Mesendoderm (in vitro differentiated cells): ENCODE measurements at regions not wholly inside any gene's neighbourhood (a gene's known extent, or its start where the extent isn't known, plus 50 kb on each side); places are given as distances from the start of the nearest gene placed in this dataset.

Source experiments
- DNase-seq: peaks from one replicate; pipeline ENCODE4 v3.0.0; 2013
- H2AK5ac ChIP-seq: 2 replicates; pipeline ENCODE4 v1.6.1; 2013; ENCODE audit warnings: low read length, inconsistent platforms
- H2BK120ac ChIP-seq: 2 replicates; pipeline ENCODE4 v1.6.1; 2013; ENCODE audit warnings: low read depth, mild to moderate bottlenecking, low read length, moderate library complexity, mixed read lengths
- H2BK15ac ChIP-seq: replicated peaks from 2 replicates; pipeline ENCODE4 v1.6.1; 2013; ENCODE audit warnings: low read depth, mild to moderate bottlenecking, moderate library complexity
- H2BK5ac ChIP-seq: 2 replicates; pipeline ENCODE4 v1.6.1; 2013; ENCODE audit warnings: low read length, inconsistent platforms
- H3K18ac ChIP-seq: 2 replicates; pipeline ENCODE4 v1.6.1; 2013; ENCODE audit warnings: mild to moderate bottlenecking, low read length, mixed read lengths
- H3K23ac ChIP-seq: one replicate; pipeline ENCODE4 v1.6.1; 2013; ENCODE audit warnings: low read length
- H3K27ac ChIP-seq: 2 replicates; pipeline ENCODE4 v1.5.1; 2013; ENCODE audit warnings: low read depth, mild to moderate bottlenecking, inconsistent platforms, low read length, moderate library complexity
- H3K27me3 ChIP-seq: 2 replicates; pipeline ENCODE4 v1.6.1; 2013; ENCODE audit warnings: low read length, control low read depth, mild to moderate bottlenecking, inconsistent platforms; ENCODE audit not compliant: insufficient read depth, poor library complexity
- H3K36me3 ChIP-seq: 2 replicates; pipeline ENCODE4 v1.6.1; 2013; ENCODE audit warnings: low read length, inconsistent platforms; ENCODE audit not compliant: control insufficient read depth, insufficient read depth
- H3K4ac ChIP-seq: one replicate; pipeline ENCODE4 v1.6.1; 2013; ENCODE audit warnings: low read depth, mild to moderate bottlenecking, low read length, moderate library complexity
- H3K4me1 ChIP-seq: 2 replicates; pipeline ENCODE4 v1.6.1; 2013; ENCODE audit warnings: low read depth, low read length, inconsistent platforms; ENCODE audit not compliant: control insufficient read depth
- H3K4me2 ChIP-seq: 2 replicates; pipeline ENCODE4 v1.6.1; 2013; ENCODE audit warnings: low read length
- H3K4me3 ChIP-seq: 2 replicates; pipeline ENCODE4 v1.5.1; 2013; ENCODE audit warnings: mild to moderate bottlenecking, low read length
- H3K56ac ChIP-seq: one replicate; pipeline ENCODE4 v1.6.1; 2013; ENCODE audit warnings: low read length
- H3K79me1 ChIP-seq: 2 replicates; pipeline ENCODE4 v1.6.1; 2013; ENCODE audit warnings: low read length, inconsistent platforms
- H3K79me2 ChIP-seq: 2 replicates; pipeline ENCODE4 v1.6.1; 2013; ENCODE audit warnings: mild to moderate bottlenecking, low read length; ENCODE audit not compliant: control insufficient read depth, insufficient read depth
- H3K9ac ChIP-seq: 2 replicates; pipeline ENCODE4 v1.6.1; 2013; ENCODE audit warnings: low read length, inconsistent platforms
- H4K5ac ChIP-seq: one replicate; pipeline ENCODE4 v1.6.1; 2013; ENCODE audit warnings: low read length
- H4K8ac ChIP-seq: one replicate; pipeline ENCODE4 v1.6.1; 2013; ENCODE audit warnings: low read depth, mild to moderate bottlenecking, control low read depth, low read length, moderate library complexity
- WGBS: extraction: QIAGEN DNeasy Blood & Tissue Kit; methylation state at CpG from one replicate; pipeline ENCODE4 v1.1.7; 2013; ENCODE audit warnings: low lambda C conversion rate, missing lambda C conversion rate; ENCODE audit not compliant: insufficient coverage; ENCODE audit errors: extremely low coverage; 5-methylcytosine and 5-hydroxymethylcytosine counted together

- H3K4me2 ChIP-seq, result no peak overlapping the region
- no peaks in the 10 kb centered on the region for H3K36me3 ChIP-seq
- H3K4ac ChIP-seq, result no peak overlapping the region
- no peaks in the 10 kb centered on the region for H3K79me1 ChIP-seq
- no peak overlapping the region for H3K4me3 ChIP-seq
- H3K56ac ChIP-seq, result peak overlapping the region; percentile 57
- no peak overlapping the region for H3K9ac ChIP-seq
- no peak overlapping the region for H2AK5ac ChIP-seq
- no peak overlapping the region for H2BK120ac ChIP-seq
- H2BK5ac ChIP-seq, result no peak overlapping the region
- no peak overlapping the region for H2BK15ac ChIP-seq
- H3K79me2 ChIP-seq, result no peaks in the 10 kb centered on the region
- DNase-seq, result peak; percentile 43
- no CpG with 5 or more reads among the region's 13 CpGs for WGBS
- no peak overlapping the region for H3K27ac ChIP-seq
- peaks cover 11% of the 10 kb centered on the region for H3K4me1 ChIP-seq
- no peaks in the 10 kb centered on the region for H3K27me3 ChIP-seq
- no peak overlapping the region for H4K8ac ChIP-seq
- no peak overlapping the region for H3K18ac ChIP-seq
- H4K5ac ChIP-seq, result no peak overlapping the region
- no peak overlapping the region for H3K23ac ChIP-seq
These were observed 68.8 kb upstream of the DLG1 start for GRCh38 chr3:197367081-197367780.

- no peak for DNase-seq
- Histone ChIP-seq H3K4me2 (no peak overlapping the region), H3K27ac (no peak overlapping the region), H3K9ac (no peak overlapping the region), H3K4me1 (peaks cover 11% of the 10 kb centered on the region), H2BK15ac (no peak overlapping the region), H2BK5ac (no peak overlapping the region), H3K23ac (no peak overlapping the region), H2AK5ac (no peak overlapping the region), H3K36me3 (no peaks in the 10 kb centered on the region), H3K56ac (no peak overlapping the region), H3K4ac (no peak overlapping the region), H3K18ac (no peak overlapping the region), H2BK120ac (no peak overlapping the region), H3K27me3 (no peaks in the 10 kb centered on the region), H3K79me2 (no peaks in the 10 kb centered on the region), H4K5ac (no peak overlapping the region), H3K79me1 (no peaks in the 10 kb centered on the region), H3K4me3 (no peak overlapping the region), H4K8ac (no peak overlapping the region)
- no CpG with 5 or more reads among the region's 13 CpGs for WGBS
These were observed 68.1 kb upstream of the DLG1 start for GRCh38 chr3:197366301-197367044.

GRCh38 chr3:197365586-197365985 is 67.2 kb upstream of the DLG1 start:
- no peaks in the 10 kb centered on the region for H3K79me2 ChIP-seq
- no peak overlapping the region for H4K5ac ChIP-seq
- no peak overlapping the region for H3K56ac ChIP-seq
- H3K27ac ChIP-seq, result no peak overlapping the region
- no peaks in the 10 kb centered on the region for H3K79me1 ChIP-seq
- no peaks in the 10 kb centered on the region for H3K27me3 ChIP-seq
- H4K8ac ChIP-seq, result no peak overlapping the region
- H3K4me3 ChIP-seq, result no peak overlapping the region
- H3K36me3 ChIP-seq, result no peaks in the 10 kb centered on the region
- H3K4me1 ChIP-seq, result peaks cover 11% of the 10 kb centered on the region
- no peak overlapping the region for H3K4ac ChIP-seq
- no peak overlapping the region for H3K18ac ChIP-seq
- no peak overlapping the region for H2BK120ac ChIP-seq
- no peak overlapping the region for H3K9ac ChIP-seq
- H3K4me2 ChIP-seq, result no peak overlapping the region
- H2AK5ac ChIP-seq, result no peak overlapping the region
- no peak overlapping the region for H2BK15ac ChIP-seq
- no peak overlapping the region for H3K23ac ChIP-seq
- no CpG with 5 or more reads among the region's 4 CpGs for WGBS
- no peak for DNase-seq
- H2BK5ac ChIP-seq, result no peak overlapping the region

- WGBS, result no CpG with 5 or more reads among the region's 9 CpGs
- H3K4me2 ChIP-seq, result no peak overlapping the region
- no peaks in the 10 kb centered on the region for H3K79me2 ChIP-seq
- DNase-seq, result no peak
- H2BK5ac ChIP-seq, result peak overlapping the region; percentile 25
- H3K23ac ChIP-seq, result peak overlapping the region; percentile 37
- no peak overlapping the region for H4K8ac ChIP-seq
- no peak overlapping the region for H3K4ac ChIP-seq
- no peak overlapping the region for H2AK5ac ChIP-seq
- peaks cover 11% of the 10 kb centered on the region for H3K4me1 ChIP-seq
- H2BK15ac ChIP-seq, result no peak overlapping the region
- H3K4me3 ChIP-seq, result no peak overlapping the region
- no peak overlapping the region for H2BK120ac ChIP-seq
- H3K36me3 ChIP-seq, result no peaks in the 10 kb centered on the region
- no peaks in the 10 kb centered on the region for H3K79me1 ChIP-seq
- H3K18ac ChIP-seq, result no peak overlapping the region
- H3K9ac ChIP-seq, result no peak overlapping the region
- H4K5ac ChIP-seq, result no peak overlapping the region
- H3K27me3 ChIP-seq, result no peaks in the 10 kb centered on the region
- H3K56ac ChIP-seq, result peak overlapping the region; percentile 44
- H3K27ac ChIP-seq, result no peak overlapping the region
These were observed 66.1 kb upstream of the DLG1 start for GRCh38 chr3:197364410-197365071.

DNA sequence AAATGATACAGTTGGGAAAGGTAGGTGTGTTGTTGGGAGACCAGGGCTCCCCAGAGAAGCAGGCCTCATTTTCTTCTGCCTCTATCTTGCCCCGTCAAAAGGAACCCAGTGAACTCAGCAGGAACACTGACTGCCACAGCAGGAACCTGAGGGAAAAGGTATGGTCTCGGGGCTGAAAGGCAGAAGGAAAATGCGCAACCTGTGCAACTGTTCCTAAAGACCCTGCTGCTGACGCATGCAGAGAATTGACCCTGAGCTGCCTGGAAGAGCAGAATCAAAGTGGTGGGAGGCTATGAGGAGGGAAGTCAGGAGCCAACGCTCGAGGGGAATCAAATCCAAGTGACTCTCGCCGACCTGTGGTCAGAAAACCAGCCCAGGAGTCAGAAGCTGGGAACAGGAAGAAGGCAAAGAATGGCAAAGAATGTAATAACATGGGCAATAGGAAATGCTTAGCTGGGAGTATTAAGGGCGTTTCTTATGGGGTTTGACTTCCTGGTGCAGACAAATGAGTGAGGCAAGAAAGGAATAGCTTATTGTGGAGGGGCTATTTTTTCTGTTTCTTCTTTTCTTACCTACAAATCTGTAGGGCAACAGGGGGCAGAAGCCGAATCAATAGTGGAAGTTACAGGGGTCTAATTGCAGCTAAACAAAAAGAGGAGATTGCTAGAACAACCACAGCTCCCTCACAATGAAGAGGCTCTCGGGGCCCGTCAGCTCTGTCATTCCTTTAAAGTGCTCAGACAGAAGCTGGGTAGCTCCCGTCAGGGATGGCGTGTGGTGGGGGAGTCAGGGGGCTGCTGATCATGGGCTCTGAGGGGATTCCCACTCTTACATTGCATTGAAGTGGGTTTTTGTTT is 65.4 kb upstream of the DLG1 start:
- no peak overlapping the region for H2BK5ac ChIP-seq
- WGBS, result no CpG with 5 or more reads among the region's 14 CpGs
- no peak overlapping the region for H3K4me3 ChIP-seq
- H3K79me2 ChIP-seq, result no peaks in the 10 kb centered on the region
- H4K8ac ChIP-seq, result no peak overlapping the region
- H2BK15ac ChIP-seq, result no peak overlapping the region
- no peaks in the 10 kb centered on the region for H3K27me3 ChIP-seq
- H3K18ac ChIP-seq, result no peak overlapping the region
- H3K4ac ChIP-seq, result no peak overlapping the region
- no peak overlapping the region for H3K4me2 ChIP-seq
- DNase-seq, result peak; percentile 42
- H2AK5ac ChIP-seq, result no peak overlapping the region
- H3K27ac ChIP-seq, result no peak overlapping the region
- H2BK120ac ChIP-seq, result no peak overlapping the region
- H3K36me3 ChIP-seq, result no peaks in the 10 kb centered on the region
- no peak overlapping the region for H3K23ac ChIP-seq
- peaks cover 11% of the 10 kb centered on the region for H3K4me1 ChIP-seq
- H3K9ac ChIP-seq, result no peak overlapping the region
- H4K5ac ChIP-seq, result no peak overlapping the region
- peak overlapping the region; percentile 44 for H3K56ac ChIP-seq
- no peaks in the 10 kb centered on the region for H3K79me1 ChIP-seq
